GM12873 (cell line): ENCODE measurements at regions not wholly inside any gene's neighbourhood (a gene's known extent, or its start where the extent isn't known, plus 50 kb on each side); places are given as distances from the start of the nearest gene placed in this dataset.

Experiments
- TF ChIP-seq, protein P1 (sequence below): IDR thresholded peaks from 2 replicates; pipeline ENCODE4 v1.5.1; 2012; ENCODE audit warnings: low read depth, mild to moderate bottlenecking, moderate library complexity, low read length, control low read depth; ENCODE audit not compliant: insufficient read depth; ENCODE audit errors: missing control alignments

- TF ChIP-seq, protein P1, sequence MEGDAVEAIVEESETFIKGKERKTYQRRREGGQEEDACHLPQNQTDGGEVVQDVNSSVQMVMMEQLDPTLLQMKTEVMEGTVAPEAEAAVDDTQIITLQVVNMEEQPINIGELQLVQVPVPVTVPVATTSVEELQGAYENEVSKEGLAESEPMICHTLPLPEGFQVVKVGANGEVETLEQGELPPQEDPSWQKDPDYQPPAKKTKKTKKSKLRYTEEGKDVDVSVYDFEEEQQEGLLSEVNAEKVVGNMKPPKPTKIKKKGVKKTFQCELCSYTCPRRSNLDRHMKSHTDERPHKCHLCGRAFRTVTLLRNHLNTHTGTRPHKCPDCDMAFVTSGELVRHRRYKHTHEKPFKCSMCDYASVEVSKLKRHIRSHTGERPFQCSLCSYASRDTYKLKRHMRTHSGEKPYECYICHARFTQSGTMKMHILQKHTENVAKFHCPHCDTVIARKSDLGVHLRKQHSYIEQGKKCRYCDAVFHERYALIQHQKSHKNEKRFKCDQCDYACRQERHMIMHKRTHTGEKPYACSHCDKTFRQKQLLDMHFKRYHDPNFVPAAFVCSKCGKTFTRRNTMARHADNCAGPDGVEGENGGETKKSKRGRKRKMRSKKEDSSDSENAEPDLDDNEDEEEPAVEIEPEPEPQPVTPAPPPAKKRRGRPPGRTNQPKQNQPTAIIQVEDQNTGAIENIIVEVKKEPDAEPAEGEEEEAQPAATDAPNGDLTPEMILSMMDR: no peak
These were observed 160.6 kb downstream of the TAF11L14 start for GRCh38 chr5:17794815-17795214.

GRCh38 chr5:17796142-17796541, 161.9 kb downstream of the TAF11L14 start:
- TF ChIP-seq, protein P1: no peak

DNA sequence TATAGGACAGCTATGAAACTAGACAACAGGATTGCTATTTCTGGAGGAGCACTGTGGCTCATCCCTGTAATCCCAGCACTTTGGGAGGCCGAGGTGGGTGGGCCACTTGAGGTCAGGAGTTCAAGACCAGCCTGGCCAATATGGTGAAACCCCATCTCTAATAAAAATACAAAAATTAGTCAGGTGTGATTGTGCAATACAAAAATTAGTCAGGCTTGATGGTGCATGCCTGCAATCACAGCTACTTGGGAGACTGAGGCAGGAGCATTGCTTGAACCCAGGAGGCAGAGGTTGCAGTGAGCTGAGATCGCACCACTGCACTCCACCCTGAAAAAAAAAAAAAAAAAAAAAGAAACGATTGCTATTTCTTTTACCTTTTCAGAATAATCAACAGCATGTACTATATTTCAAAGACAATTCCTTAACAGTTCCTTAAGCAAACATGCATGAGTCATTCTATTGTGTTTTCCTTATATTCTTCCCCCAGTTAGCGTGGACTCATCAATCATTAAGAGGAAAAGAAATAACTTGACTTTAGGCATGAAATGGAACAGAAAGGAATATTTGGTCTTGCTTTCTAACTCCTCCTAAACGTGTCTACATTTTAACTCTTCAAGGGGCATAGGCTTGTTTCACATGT, 162.6 kb downstream of the TAF11L14 start:
- TF ChIP-seq, protein P1: no peak

- TF ChIP-seq, protein P1: no peak
These were observed 165.3 kb downstream of the TAF11L14 start for GRCh38 chr5:17799521-17799920.

DNA sequence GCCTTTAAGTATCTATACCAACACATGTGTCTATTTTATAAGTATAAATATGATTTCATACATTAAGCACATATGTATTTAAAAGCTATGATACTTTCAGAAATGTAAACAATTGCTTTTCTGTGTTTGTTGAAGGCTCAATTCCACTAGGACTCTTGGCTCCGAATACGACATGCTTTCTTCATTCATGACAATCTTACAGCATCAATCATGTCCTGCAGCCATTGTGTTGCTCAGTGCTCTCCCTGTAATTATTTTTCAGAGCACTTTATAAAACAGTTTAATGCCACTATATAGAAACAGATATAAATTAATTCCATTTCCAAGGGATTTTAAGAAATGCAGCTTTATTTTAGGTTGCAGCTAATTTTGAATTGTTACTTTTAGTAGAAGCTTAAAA, 167.3 kb downstream of the TAF11L14 start:
- TF ChIP-seq, protein P1: no peak

DNA sequence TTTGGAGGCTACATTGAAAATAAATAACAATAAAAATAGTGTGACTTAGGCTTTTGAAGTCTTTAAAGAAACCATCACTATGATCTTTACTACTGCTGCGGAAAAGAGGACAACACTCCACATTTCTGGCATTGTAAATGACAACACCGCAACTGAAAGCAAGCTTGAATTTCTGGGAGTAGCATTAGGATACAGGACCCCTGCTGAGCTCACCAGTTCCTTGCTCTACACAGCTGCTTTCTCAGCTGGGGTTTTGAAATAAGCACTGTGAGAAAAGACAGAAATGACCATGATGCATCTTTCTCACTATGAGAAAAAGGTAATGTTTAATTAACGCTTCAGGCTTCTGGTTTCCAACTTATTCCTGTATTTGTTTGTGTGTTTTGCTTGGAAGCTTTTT, 168.0 kb downstream of the TAF11L14 start:
- TF ChIP-seq, protein P1: no peak

DNA sequence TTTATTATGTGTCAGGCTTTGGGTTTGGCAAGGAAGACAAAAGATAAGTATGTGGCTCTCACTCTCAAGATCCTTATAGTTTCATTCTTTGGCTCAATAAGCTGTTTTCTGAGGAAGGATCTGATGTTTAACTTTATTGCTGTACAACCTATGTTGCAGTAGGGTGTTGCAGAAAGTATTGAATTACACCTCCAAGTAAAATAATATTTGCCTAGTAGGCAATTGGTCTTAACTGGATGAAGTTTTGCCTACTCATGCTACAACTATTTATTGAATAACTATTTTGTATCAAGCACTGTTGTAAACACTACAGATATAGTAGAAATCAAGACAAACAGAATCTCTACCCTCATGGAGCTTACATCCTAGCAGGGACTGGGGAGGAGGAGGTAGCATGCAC, 169.7 kb downstream of the TAF11L14 start:
- TF ChIP-seq, protein P1: no peak
